GM21619 (cell line): ENCODE measurements at regions not wholly inside any gene's neighbourhood (a gene's known extent, or its start where the extent isn't known, plus 50 kb on each side); places are given as distances from the start of the nearest gene placed in this dataset.
A peak's percentile ranks its signal among the peaks of the same experiment; 100 is the strongest.

Source experiments
- ATAC-seq: cut with Tn5 transposase; IDR thresholded peaks from one replicate; pipeline ENCODE4 v1.9.1; 2021; ENCODE audit not compliant: unreplicated experiment

- no peak for ATAC-seq
These were observed 163.9 kb downstream of the PIK3R1 start for GRCh38 chr5:68379275-68380036.

DNA sequence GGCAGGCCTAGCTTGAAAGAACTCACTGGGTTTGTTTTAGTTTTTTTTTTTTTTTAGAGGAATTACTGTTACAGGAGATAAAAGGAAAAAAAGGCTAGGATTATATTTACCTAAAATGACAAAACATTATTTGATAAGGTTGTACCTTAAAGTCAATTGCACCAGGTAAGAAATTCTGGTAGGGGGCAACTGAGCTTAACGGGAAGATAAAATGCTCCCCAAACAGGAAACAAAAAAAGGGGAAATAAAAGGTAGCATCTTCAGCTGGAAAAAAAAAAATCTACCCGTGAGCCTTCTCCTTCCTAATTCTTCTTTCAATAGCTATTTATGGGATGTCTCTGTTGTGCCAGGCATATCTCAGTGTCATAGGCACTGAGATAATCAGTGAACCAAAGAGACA lies 164.5 kb downstream of the PIK3R1 start:
- no peak for ATAC-seq

GRCh38 chr5:68381060-68381459 lies 165.5 kb downstream of the PIK3R1 start:
- no peak for ATAC-seq

DNA sequence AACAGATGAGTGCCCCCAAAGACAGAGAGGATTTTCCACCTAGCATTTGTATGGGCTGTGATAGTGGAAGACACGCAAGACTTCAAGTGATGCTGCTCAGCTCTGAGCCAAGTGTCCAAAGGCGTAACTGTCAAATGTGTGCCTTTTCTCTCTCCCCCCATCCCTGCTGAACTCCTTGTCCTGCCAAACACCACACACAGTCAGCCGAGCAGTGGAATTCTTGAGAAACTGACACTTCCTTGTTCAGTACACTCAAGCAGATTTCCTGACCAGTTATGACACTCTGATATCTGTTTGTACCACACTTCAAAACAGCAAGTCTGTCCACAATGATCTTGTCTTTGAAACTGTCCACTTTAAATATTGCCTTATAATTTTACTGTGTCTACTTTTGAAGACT lies 166.4 kb downstream of the PIK3R1 start:
- ATAC-seq = no peak

- no peak for ATAC-seq
These were observed 167.1 kb downstream of the PIK3R1 start for GRCh38 chr5:68382640-68383039.

- no peak for ATAC-seq
These were observed 168.3 kb downstream of the PIK3R1 start for GRCh38 chr5:68383888-68384310.

GRCh38 chr5:68384936-68385594 lies 169.5 kb downstream of the PIK3R1 start:
- ATAC-seq = no peak

GRCh38 chr5:68385936-68386335 lies 170.4 kb downstream of the PIK3R1 start:
- ATAC-seq = no peak

- ATAC-seq = no peak
These were observed 171.7 kb downstream of the PIK3R1 start for GRCh38 chr5:68387074-68387796.

GRCh38 chr5:68389618-68390017 lies 174.1 kb downstream of the PIK3R1 start:
- no peak for ATAC-seq

DNA sequence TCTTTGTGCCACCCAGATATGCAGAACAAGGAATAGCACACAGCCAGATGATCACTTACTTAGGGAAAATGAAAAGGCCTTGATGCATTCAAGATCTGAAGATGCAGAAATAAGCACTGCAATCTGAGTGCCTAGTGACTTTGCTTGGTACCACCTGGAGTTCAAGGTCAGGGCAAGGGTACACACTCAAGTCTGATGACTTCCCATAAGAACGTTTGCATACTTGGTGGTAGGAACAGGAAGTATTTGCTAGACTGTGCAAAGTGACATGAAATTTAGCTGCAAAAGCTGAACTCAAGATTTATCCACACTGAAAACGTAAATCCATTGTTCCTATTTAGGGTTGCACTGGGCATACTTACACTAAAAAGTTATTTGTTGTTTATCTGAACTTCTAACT lies 177.1 kb downstream of the PIK3R1 start:
- no peak for ATAC-seq

GRCh38 chr5:68395302-68395701 lies 179.7 kb downstream of the PIK3R1 start:
- ATAC-seq = no peak

GRCh38 chr5:68395926-68396511 lies 180.5 kb downstream of the PIK3R1 start:
- no peak for ATAC-seq

DNA sequence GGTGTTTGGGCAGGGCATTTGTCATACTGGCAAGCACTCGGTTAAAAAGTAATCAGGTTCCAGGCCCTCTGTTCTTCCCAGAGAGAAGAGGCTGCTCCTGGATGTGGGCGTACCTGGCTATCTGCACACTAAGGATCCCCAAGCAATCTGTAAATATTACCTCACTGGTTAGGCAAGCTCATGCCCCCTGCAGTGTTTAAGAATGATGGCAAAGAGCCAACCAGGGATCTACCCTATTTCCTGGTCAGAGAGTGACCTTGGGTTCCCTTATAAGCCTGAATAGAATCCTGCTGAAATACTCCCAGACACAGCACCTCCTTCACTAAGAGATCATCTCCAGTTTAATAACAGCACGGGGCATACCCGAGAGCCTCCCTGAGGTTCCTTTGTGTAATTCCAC lies 181.2 kb downstream of the PIK3R1 start:
- ATAC-seq = no peak

DNA sequence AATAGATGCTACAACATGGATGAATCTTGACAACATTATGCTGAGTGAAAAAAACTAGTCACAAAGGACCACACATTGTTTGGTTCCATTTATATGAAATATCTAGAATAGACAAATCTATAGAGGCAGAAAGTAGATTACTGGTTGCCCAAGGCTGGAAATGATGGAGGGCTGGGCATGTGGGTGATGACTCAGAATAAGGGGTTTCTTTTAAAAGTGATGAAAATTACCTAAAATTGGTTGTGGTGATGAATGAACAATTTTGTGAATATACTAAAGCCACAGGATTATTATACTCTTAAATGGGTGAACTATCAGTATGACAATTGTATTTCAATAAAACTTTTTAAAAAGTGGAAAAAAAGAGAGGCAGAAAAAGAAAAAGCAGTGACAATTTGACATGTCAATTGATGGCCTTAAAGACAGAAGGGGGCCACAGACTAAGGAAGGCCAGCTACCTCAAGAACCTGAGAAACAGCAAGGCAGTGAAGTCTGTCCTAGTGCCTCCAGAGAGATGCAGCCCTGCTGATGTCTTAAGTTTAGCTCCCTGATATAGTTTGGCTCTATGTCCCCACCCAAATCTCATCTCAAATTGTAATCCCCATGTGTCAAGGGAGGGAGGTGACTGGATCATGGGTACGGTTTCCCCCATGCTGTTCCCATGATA lies 182.7 kb downstream of the PIK3R1 start:
- ATAC-seq = no peak

DNA sequence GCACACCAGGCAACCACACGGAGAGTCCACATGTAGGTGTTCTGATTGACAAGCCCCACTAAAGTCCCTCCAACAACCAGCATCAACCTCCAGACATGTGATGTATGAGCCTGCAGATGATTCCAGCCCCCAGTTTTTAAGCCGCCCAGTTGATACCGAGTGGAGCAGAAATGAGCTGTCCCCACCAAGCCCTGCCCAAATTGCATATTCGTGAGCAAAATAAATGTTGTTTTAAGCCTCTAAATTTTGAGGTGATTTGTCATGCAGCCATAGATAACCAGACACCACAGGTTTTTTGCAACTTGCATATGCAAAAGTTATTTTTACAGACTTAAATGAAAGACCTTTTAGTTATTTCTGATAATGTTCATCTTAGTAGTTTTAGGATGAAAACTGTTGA lies 187.7 kb downstream of the PIK3R1 start:
- no peak for ATAC-seq

DNA sequence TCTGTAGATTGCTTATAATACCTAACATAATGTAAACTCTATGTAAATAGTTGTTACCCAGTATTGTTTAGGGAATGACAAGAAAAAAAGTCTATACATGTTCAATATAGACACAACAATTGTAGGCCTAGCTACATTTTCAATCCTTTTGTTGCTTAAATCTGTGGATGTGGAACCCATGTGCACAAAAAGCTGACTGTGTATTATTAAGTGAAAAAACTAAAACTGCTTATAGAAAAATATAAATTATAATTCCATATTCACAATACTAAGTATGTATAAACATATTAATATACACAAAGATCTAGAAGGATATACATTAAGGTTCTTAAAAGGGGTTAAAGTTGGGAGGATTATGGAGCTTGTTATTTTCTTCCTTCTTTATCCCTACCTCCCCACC lies 188.7 kb downstream of the PIK3R1 start:
- no peak for ATAC-seq

DNA sequence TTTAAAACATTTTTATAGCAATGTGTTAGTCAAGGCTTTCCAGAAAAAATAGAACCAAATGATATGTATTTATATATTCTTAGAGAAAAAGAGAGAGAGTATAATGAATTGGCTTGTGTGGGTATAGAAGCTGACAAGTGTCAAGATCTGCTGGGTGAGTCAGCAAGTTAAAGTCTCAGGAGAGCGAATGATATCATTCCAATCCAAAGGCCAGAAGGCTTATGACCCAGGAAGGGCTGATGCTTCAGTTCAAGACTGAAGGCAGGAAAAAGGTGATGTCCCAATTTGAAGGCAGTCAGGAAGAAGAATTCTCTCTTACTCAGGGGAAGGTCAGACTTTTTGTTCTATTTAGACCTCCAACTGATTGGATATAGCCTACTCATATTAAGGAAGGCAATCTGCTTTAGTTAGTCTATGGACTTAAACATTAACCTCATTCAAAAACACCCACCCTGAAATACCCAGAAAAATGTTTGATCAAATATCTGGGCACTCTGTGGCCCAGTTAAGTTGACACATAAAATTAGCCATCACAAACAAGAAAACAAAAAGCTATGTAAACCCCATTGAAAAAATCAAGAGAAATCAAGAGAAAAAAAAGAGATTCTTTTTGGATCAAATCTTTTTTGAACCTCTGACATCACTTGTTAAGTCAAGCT lies 189.6 kb downstream of the PIK3R1 start:
- no peak for ATAC-seq

GRCh38 chr5:68405784-68406743 lies 190.5 kb downstream of the PIK3R1 start:
- ATAC-seq = peak; percentile 19
